ENCODE measurements at regions not wholly inside any gene's neighbourhood (a gene's known extent, or its start where the extent isn't known, plus 50 kb on each side); places are given as distances from the start of the nearest gene placed in this dataset.

DNA sequence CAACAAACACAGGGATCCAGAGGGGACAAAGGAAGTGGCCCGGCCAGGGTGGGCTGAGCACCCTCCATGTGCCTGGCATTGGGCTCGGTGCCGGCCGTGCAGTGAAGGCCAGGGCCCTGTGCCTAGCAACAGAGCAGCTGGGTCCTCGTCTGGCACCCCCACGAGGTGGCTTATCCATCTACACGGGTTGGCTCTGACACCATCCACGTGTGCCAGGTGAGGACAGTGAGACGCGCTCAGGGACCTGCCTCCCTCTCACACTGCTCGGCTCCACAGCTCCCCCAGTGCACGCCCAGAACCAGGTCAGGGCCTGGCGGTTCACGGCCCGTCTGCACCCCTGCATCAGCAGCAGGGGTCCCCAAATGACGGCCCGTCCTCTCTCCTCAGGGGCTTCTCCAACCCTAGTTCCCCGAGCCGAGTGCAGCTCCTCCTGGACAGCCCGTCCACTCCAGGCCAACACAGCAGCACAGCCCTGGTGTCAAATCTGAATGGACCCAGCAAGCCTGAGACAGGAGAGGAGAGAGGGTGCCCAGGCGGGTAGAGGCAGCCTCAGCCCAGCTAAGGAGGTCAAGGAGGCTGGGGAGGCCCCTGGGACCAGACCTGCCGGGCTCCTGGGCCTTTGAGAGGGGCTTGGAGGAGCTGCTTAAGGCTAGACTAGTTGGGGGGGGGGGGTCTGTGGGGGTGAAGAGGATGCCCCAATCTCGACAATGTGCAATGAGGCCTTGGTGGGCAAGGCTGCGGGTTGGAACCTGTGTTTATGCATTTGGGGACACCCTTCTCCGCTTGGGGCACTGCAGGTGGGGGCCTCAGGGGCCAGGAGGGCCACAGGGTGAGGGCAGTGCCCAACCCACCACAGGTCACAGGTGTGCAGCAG, 113.6 kb downstream of the FAM53A start:
- TF ChIP-seq ZNF274 (IDR thresholded peaks at IDR 0.05; ENCODE audit: low read depth, low read length) (no peak), YY1 (IDR thresholded peaks at IDR 0.05; ENCODE audit: insufficient read depth, insufficient read length) (no peak)
